Right lobe of liver (tissue), 6 donors: ENCODE measurements at regions not wholly inside any gene's neighbourhood (a gene's known extent, or its start where the extent isn't known, plus 50 kb on each side); places are given as distances from the start of the nearest gene placed in this dataset.

Experiments
- ATAC-seq, 4 donors: fragments of 200-7000 bp; cut with Tn5 transposase; one replicate each; pipeline ENCODE4 v1.9.1; 2020; ENCODE audit warnings: mild to moderate bottlenecking in 4 of 4, moderate library complexity in 4 of 4
- DNase-seq, 3 donors: peaks; one replicate each; pipeline ENCODE4 v3.0.0-alpha.2; 2020
- H3K27ac ChIP-seq, 3 donors: fragments of 200-600 bp; one replicate each; pipeline ENCODE4 v1.8.0; 2022
- H3K27me3 ChIP-seq, 2 donors: fragments of 200-600 bp; one replicate each; pipeline ENCODE4 v1.8.0; 2022
- H3K36me3 ChIP-seq, 4 donors: fragments of 200-600 bp; sonication (generic) in 1 of 4; one replicate each; pipeline versions ENCODE4 v1.5.1 to v1.8.0; 2017 to 2022; ENCODE audit warnings: control low read depth in 1 of 4
- H3K4me1 ChIP-seq, 4 donors: fragments of 200-600 bp; sonication (generic) in 1 of 4; one replicate each; pipeline versions ENCODE4 v1.5.1 to v1.8.0; 2017 to 2022; ENCODE audit warnings: control low read depth in 1 of 4
- H3K4me3 ChIP-seq, 3 donors: fragments of 200-600 bp; one replicate each; pipeline ENCODE4 v1.8.0; 2022
- H3K9me3 ChIP-seq, 4 donors: fragments of 200-600 bp; sonication (generic) in 1 of 4; one replicate each; pipeline versions ENCODE4 v1.5.1 to v1.8.0; 2017 to 2022; ENCODE audit warnings: control low read depth in 1 of 4
- CTCF ChIP-seq, 4 donors: fragments of 200-600 bp in 3 of 4; fragments of 450-650 bp in 1 of 4; IDR thresholded peaks; one replicate each; pipeline versions ENCODE4 v1.5.1 to v1.8.0; 2016 to 2022; ENCODE audit warnings: antibody characterized with exemption in 4 of 4, mild to moderate bottlenecking in 2 of 4
- POLR2A ChIP-seq: fragments of 450-650 bp; IDR thresholded peaks from one replicate; pipeline ENCODE4 v1.6.1; 2017; ENCODE audit warnings: antibody characterized with exemption, mild to moderate bottlenecking
- WGBS: methylation state at CpG from one replicate; pipeline ENCODE4 v1.1.6; 2018; ENCODE audit warnings: low coverage, low lambda C conversion rate; ENCODE audit not compliant: insufficient coverage; ENCODE audit errors: missing lambda C conversion rate; 5-methylcytosine and 5-hydroxymethylcytosine counted together
- intact Hi-C, 2 donors: fragments of 100-400 bp; cut with DNase I; formaldehyde crosslinking; loops; one replicate each; pipeline versions ENCODE4 v1.11.2 to v1.14.1; 2022
- donor health status: DM: no; HTN: yes; CAD: no.
- donor health status: DM: no; HTN: no; CAD: no.
- donor health status: DM: no; HTN: no; CAD: no.
- donor health status: DM: no; HTN: yes; CAD: no.
- donor health status: DM: no; HTN: yes; CAD: no.

DNA sequence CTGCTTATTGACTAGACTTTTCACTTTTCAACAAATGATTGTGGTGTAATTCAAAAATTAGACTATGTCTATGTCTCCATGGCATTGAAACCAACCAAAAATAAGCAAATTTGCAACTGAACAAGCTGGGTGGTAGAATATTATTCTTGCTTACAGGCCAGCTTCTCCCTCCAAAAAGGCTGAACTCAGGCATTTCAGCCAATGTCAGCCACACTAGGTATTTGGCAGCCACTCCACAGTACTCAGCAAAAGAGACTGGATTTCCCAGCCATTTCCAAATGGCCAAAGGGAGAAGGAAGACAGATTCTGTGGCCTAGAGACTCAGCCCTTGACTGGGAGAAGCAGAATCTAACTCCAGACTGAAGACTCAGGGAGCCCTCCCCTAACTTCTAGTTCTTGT is 121.8 kb upstream of the IRX5 start:
- no peaks in the 10 kb centered on the region for H3K36me3 ChIP-seq
- TF ChIP-seq POLR2A = no peak
- no peak for TF ChIP-seq CTCF (IDR thresholded peaks at IDR 0.05)
- DNase-seq = no peak
- no peak overlapping the region for H3K27ac ChIP-seq
- intact Hi-C loops = no loop called here
- no peak overlapping the region for H3K4me3 ChIP-seq
- no peaks in the 10 kb centered on the region for H3K27me3 ChIP-seq
- H3K4me1 ChIP-seq = no peaks in the 10 kb centered on the region
- ATAC-seq = no peak
- H3K9me3 ChIP-seq = no peaks in the 10 kb centered on the region

DNA sequence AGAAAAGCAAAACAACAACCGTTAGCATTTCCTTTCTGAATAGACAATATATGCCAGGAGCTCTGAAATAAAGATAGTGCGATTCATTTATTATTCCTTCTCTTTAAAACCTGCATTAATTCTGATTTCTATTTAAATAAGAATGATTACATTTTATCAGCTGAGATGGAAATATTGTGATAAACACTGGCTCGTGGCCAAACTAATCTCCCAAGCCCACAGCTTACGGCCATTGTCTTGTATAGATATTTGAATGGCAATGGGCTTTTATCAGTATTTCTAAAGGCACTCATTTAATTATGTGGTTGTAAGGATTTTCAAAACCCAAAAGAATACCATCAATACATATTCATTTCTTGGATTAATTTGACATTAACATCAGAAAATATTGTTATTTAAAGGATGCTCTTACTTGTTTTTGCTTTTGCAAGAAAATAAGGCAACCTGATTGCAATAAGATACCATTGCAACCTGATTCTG is 123.7 kb upstream of the IRX5 start:
- TF ChIP-seq CTCF (IDR thresholded peaks at IDR 0.05) (no peak), POLR2A (no peak)
- no peak for DNase-seq
- no peaks in the 10 kb centered on the region for H3K9me3 ChIP-seq
- no peak overlapping the region for H3K4me3 ChIP-seq
- WGBS = 80% methylated on average over 4 of the region's 4 CpGs
- no peaks in the 10 kb centered on the region for H3K4me1 ChIP-seq
- no peak for ATAC-seq
- H3K27me3 ChIP-seq = no peaks in the 10 kb centered on the region
- H3K36me3 ChIP-seq = no peaks in the 10 kb centered on the region
- H3K27ac ChIP-seq = no peak overlapping the region
- intact Hi-C loops = no loop called here

DNA sequence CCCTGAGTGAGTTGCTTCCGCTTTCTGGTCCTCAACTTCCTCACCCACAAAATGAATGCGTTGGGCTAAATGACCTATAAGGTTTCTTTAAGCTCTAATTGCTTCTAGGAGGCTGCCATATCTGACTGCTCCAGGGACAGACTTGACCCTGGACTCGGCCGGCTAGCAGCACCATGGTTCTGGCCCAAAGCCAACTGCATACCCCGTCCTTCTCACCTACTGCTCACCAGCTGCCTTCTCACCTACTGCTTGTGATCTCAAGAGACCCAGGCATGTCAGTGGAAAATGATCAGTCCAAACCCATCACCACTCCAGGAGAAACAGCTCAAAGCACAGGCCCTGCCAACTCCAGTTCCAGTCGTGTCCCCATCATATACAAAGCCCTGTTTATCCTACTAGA is 124.3 kb upstream of the IRX5 start:
- Histone ChIP-seq H3K4me3 (no peak overlapping the region), H3K4me1 (no peaks in the 10 kb centered on the region), H3K27ac (no peak overlapping the region), H3K9me3 (no peaks in the 10 kb centered on the region), H3K27me3 (no peaks in the 10 kb centered on the region), H3K36me3 (no peaks in the 10 kb centered on the region)
- DNase-seq (no peak), ATAC-seq (no peak)
- intact Hi-C loops = no loop called here
- TF ChIP-seq POLR2A (no peak), CTCF (IDR thresholded peaks at IDR 0.05) (no peak)
- WGBS = 62% methylated on average over 6 of the region's 6 CpGs

- H3K4me3 ChIP-seq = no peak overlapping the region
- TF ChIP-seq POLR2A (no peak), CTCF (IDR thresholded peaks at IDR 0.05) (no peak)
- DNase-seq (no peak), ATAC-seq (no peak)
- 59% methylated on average over 4 of the region's 4 CpGs for WGBS
- intact Hi-C loops = no loop called here
- H3K27me3 ChIP-seq = no peaks in the 10 kb centered on the region
- no peak overlapping the region for H3K27ac ChIP-seq
- H3K4me1 ChIP-seq = no peaks in the 10 kb centered on the region
- H3K36me3 ChIP-seq = no peaks in the 10 kb centered on the region
- no peaks in the 10 kb centered on the region for H3K9me3 ChIP-seq
Observed at GRCh38 chr16:54805648-54806047, 125.0 kb upstream of the IRX5 start.
